OCI-M2 (cell line): ENCODE measurements at regions not wholly inside any gene's neighbourhood (a gene's known extent, or its start where the extent isn't known, plus 50 kb on each side); places are given as distances from the start of the nearest gene placed in this dataset.

Experiments used
- DNase-seq: peaks from one replicate; lab custom pipeline; 2025; ENCODE audit not compliant: unreplicated experiment; lab: John Stamatoyannopoulos, UW

DNA sequence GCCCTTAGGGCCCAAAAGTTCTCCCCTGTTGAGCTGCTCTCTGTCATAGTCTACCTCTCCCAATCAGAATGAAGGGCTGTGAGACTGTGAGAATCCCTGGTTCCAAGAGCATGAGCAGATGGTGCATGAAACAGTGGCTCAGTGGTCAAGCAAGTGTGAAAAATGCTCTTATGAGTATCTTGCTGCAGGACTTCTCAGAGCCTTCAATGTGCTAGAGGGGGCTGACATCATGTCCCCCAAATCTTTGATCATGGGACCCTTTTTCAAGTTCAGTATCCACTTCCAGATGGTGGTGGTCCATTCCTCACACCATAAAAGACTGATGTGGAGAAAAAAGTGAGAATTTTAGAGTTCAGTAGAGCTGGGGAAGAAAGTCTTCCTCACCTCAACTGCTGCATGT, 265.3 kb upstream of the HABP2 start:
- no peak for DNase-seq

- no peak for DNase-seq
These were observed 262.7 kb upstream of the HABP2 start for GRCh38 chr10:113290137-113290536.

- no peak for DNase-seq
These were observed 261.4 kb upstream of the HABP2 start for GRCh38 chr10:113291413-113291812.

- no peak for DNase-seq
These were observed 260.8 kb upstream of the HABP2 start for GRCh38 chr10:113292086-113292485.

- DNase-seq: no peak
These were observed 260.1 kb upstream of the HABP2 start for GRCh38 chr10:113292743-113293142.

DNA sequence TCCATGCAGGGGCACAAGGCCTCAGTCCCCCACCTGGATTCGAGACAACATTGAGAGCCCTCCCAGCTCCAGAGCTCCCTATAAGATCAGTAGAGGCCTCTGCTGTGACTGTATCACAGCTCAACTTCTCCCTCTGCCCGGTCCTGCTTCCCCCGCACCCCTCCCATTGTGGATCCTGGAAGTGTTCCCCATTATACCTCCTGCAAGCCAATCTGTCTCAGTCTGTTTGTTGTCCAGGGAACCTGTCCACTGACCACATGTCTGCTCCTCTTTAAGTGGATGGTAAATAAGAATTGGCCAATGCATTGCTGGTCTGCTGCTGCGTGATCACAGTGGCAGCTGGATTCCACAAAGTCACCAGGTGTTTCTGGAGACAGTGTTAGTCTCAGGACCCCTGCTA, 259.7 kb upstream of the HABP2 start:
- DNase-seq: no peak

DNA sequence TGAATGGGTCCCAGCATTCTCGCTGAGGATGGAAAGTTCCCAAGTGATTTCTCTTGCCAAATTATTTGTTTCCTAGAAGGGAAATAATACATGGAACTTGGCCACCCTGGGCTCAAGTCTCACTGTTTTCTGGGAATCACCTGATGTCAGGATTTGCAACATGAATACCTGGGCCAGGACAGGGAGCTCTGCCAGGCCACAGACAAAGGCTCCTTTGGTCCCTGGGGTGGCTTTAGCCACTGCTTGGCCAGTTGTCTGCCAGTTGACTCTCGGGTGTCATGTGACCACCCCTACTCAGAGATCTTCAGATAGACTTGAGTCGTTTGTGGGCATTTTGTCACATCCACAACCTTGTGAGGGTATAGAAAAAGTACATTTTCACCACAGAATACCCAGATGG, 258.0 kb upstream of the HABP2 start:
- DNase-seq: no peak

GRCh38 chr10:113297226-113297625, 255.6 kb upstream of the HABP2 start:
- DNase-seq: no peak

DNA sequence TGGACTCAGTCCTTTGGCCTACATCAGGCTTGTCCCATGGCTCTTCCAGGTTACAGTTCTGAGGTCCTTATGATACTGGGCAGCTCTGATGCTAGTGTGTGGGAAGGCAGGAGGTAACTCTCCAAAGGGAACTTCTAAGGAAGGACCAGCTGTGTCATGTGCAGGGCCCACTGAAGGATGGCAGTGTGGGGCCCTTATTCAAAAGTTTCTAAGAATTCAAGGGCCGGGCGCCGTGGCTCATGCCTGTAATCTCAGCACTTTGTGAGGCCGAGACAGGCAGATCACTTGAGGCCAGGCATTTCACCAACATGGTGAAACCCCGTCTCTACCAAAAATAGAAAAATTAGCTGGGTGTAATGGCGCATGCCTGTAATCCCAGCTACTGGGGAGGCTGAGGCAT, 254.2 kb upstream of the HABP2 start:
- no peak for DNase-seq

DNA sequence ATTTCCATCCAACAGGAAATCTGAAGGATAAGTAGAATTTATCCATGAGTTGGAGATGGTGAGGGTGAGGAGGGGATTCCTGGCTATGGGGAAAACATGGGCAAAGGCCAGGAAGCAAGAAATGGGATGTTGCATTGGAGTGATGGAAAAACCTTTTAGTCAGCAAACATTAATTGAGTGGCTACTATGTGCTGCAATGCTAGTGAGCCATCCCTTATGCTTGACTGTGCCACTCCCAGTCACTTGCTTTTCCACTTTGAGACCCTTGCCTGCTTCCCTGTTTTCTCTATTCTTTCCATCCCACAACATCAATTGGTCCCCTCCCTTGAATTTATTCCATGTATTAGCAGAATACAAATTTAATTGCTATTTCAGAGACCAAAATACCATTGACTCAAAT, 252.7 kb upstream of the HABP2 start:
- no peak for DNase-seq

DNA sequence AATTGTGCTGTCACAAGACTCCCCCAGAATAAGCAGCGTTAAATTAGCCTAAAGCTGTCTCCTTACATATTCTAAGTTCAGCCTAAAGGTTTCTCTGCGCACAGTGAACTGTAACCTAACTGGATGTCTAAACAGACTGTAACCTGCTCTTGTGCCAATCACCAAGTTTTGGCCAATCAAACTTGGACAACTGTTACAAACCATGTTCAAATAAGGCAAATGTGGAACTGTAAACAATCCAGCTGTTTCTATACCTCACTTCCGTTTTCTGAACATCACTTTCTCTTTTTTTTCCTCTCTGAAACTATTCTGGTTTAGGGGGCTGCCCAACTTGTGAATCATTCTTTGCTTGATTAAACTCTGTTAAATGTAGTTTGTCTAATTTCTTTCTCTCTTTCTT, 252.2 kb upstream of the HABP2 start:
- no peak for DNase-seq

DNA sequence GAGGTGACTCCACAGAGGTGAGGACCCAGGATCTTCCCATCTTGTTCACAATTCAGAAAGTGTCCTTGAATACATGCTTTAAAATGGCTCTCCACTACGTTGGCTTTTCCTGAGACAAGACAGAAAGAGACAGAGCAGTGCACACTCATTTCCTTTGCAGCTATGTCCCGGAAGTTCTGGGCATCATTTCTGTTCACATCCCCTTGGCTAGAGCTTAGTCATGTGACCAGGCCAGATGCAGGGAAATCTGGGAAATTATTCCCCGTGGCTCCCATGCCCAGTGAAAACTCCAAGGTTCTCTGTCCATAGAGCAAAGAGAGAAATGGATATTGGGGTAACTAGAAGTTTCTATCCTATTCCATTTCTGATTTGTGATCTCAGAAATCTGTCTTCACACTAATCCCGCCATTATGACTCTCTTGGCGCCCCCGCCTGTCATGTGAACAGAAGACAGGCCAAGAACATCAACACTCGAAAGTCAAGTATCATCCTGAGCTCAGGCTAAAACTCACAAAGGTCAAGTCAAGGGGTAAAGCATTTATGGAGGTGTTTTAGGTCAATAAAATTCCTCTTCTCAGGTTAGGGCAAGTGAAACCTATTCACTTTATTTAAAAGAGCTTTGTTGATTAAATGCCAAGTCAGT, 251.4 kb upstream of the HABP2 start:
- no peak for DNase-seq

DNA sequence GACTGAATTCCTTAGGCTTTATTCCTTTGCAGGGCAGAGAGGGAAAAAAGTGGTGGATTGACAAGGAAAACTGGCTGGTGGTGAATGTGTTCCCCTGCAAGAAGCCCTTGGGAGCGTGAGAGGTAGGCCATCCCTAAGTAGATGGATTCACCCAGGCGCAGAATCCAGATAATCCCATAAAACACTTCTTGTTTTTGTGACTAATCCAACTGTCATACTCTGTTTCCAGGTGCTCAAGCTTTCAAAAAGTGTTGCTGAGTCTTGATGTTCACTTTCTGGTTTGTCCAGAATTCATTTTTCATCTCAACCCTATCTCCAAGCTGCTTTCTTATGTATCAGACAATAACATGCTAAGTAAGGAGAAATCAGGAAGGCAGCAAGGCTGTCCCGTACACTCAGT, 250.8 kb upstream of the HABP2 start:
- DNase-seq: no peak

GRCh38 chr10:113303544-113304146, 249.2 kb upstream of the HABP2 start:
- DNase-seq: no peak

DNA sequence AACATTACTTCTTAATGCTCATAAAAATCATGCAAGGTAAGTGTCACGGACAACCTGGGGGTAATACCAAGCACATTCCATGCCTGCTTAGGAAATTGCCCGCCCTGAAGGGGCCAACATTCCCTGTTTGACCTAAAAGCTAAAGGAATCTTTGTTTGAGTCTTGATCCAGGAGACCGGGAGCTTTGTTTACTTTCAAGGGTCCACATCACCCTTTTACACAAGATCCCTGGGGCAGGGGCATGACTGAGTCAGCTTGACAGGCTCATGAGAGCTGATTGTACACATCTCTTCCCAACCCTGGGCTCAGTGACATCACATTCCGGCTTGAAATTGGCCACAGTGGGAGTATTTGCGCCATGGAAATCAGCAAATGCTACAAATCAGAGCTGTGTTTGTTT, 248.1 kb upstream of the HABP2 start:
- DNase-seq: no peak

- DNase-seq: no peak
These were observed 247.0 kb upstream of the HABP2 start for GRCh38 chr10:113305871-113306270.

DNA sequence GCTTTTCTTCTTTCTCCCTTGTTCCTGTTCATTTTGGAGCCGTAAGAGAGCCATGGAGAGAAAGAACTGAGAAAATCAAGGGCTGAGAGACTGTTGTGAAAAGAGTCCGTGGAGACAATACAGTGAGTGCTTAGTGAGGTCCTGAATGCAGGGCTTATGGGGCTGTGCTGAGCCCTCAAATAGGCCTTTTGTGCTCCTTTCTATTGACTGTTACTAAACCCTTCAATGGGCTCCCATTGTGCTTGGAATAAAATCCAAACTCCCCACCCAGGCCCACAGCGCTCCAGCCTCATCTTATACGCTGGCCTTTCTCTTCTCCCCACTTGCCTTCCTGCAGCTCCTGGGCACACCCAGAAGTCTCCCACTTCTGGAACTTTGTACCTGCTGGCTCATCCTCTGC, 243.1 kb upstream of the HABP2 start:
- DNase-seq: no peak

DNA sequence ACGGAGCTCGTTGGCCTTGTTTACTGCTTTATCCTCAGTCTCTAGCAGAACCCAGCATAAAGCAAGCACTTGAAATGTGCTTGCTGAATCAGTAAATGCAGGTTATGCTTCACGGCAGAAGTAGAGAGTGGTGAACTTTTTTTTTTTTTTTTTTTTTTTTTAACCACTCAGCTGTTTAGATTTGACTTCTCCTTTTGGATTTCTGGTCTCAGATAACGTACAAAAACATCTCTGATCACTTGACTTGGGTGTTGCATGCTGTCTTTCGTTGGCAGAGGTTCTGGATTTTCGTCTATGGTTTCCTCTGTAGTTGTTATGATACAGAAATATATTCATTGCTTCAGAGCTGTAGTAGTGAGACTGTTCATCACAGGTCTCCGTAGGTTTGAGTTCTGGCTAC, 242.5 kb upstream of the HABP2 start:
- DNase-seq: no peak

GRCh38 chr10:113313048-113313602, 239.7 kb upstream of the HABP2 start:
- DNase-seq: no peak

DNA sequence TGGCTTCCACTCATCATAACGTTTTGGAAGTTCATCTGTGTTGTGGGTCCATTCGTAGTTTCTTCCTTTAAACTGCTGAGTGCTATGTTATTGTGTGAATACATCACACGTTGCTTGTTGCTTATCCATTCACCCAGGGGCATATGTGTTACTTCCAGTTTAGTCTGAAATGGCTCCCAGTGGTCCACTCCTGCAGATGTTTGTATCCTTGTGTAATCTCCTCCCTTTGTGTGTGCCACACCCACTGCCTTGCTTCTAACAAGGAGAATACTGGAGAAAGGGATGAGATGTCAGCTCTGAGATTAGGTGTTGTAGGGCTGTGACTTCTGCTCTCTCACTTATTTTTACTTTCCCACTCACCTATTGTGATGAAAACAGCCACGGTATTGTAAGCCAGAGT, 239.1 kb upstream of the HABP2 start:
- DNase-seq: no peak

- no peak for DNase-seq
These were observed 236.3 kb upstream of the HABP2 start for GRCh38 chr10:113316506-113316905.

GRCh38 chr10:113317489-113317888, 235.4 kb upstream of the HABP2 start:
- DNase-seq: no peak

- DNase-seq: no peak
These were observed 233.4 kb upstream of the HABP2 start for GRCh38 chr10:113319479-113319878.
